Parathyroid adenoma (tissue), 2 donors: ENCODE measurements at regions not wholly inside any gene's neighbourhood (a gene's known extent, or its start where the extent isn't known, plus 50 kb on each side); places are given as distances from the start of the nearest gene placed in this dataset.

Experiments used
- H2AFZ ChIP-seq: fragments of 300-600 bp; sonication (generic); one replicate; pipeline ENCODE4 v1.7.0; 2017; ENCODE audit warnings: antibody characterized with exemption, mild to moderate bottlenecking
- H3K27ac ChIP-seq: fragments of 300-600 bp; sonication (generic); one replicate; pipeline ENCODE4 v1.7.0; 2017
- H3K27me3 ChIP-seq: fragments of 300-600 bp; sonication (generic); one replicate; pipeline ENCODE4 v1.7.0; 2017; ENCODE audit warnings: low read length; ENCODE audit not compliant: control insufficient read depth, insufficient read depth
- H3K36me3 ChIP-seq: fragments of 300-600 bp; sonication (generic); one replicate; pipeline ENCODE4 v1.7.0; 2017; ENCODE audit warnings: low read length; ENCODE audit not compliant: control insufficient read depth, insufficient read depth
- H3K4me1 ChIP-seq: fragments of 300-600 bp; sonication (generic); one replicate; pipeline ENCODE4 v1.7.0; 2017; ENCODE audit warnings: control low read depth
- H3K4me2 ChIP-seq: fragments of 300-600 bp; sonication (generic); one replicate; pipeline ENCODE4 v1.7.0; 2017; ENCODE audit warnings: low read length
- H3K4me3 ChIP-seq: fragments of 300-600 bp; sonication (generic); one replicate; pipeline ENCODE4 v1.7.0; 2017; ENCODE audit warnings: low read depth, low read length
- H3K79me2 ChIP-seq: fragments of 300-600 bp; sonication (generic); one replicate; pipeline ENCODE4 v1.7.0; 2017; ENCODE audit warnings: control low read depth
- H3K9ac ChIP-seq: fragments of 300-600 bp; sonication (generic); one replicate; pipeline ENCODE4 v1.7.0; 2017; ENCODE audit warnings: mild to moderate bottlenecking
- H3K9me3 ChIP-seq: fragments of 300-600 bp; sonication (generic); one replicate; pipeline ENCODE4 v1.7.0; 2017; ENCODE audit warnings: low read length; ENCODE audit not compliant: control insufficient read depth
- CTCF ChIP-seq: fragments of 300-600 bp; sonication (generic); IDR thresholded peaks from one replicate; pipeline ENCODE4 v1.7.0; 2017; ENCODE audit warnings: antibody characterized with exemption, mild to moderate bottlenecking
- donor health status: primary hyperparathyroidism.

GRCh38 chr16:17027488-17028129, 443.2 kb downstream of the XYLT1 start:
- no peak overlapping the region for H3K9ac ChIP-seq
- no peak overlapping the region for H2AFZ ChIP-seq
- no peaks in the 10 kb centered on the region for H3K36me3 ChIP-seq
- no peak overlapping the region for H3K27ac ChIP-seq
- TF ChIP-seq CTCF: no peak
- no peak overlapping the region for H3K4me2 ChIP-seq
- no peaks in the 10 kb centered on the region for H3K79me2 ChIP-seq
- no peaks in the 10 kb centered on the region for H3K27me3 ChIP-seq
- no peaks in the 10 kb centered on the region for H3K9me3 ChIP-seq
- H3K4me3 ChIP-seq: no peak overlapping the region
- no peaks in the 10 kb centered on the region for H3K4me1 ChIP-seq

GRCh38 chr16:17029602-17030350, 441.0 kb downstream of the XYLT1 start:
- H3K4me2 ChIP-seq: no peak overlapping the region
- H3K9me3 ChIP-seq: no peaks in the 10 kb centered on the region
- TF ChIP-seq CTCF: no peak
- H3K36me3 ChIP-seq: no peaks in the 10 kb centered on the region
- H3K4me3 ChIP-seq: no peak overlapping the region
- H3K27me3 ChIP-seq: no peaks in the 10 kb centered on the region
- no peak overlapping the region for H3K27ac ChIP-seq
- H3K4me1 ChIP-seq: no peaks in the 10 kb centered on the region
- no peak overlapping the region for H2AFZ ChIP-seq
- no peaks in the 10 kb centered on the region for H3K79me2 ChIP-seq
- H3K9ac ChIP-seq: no peak overlapping the region

GRCh38 chr16:17031484-17032268, 439.1 kb downstream of the XYLT1 start:
- Histone ChIP-seq H3K79me2 (no peaks in the 10 kb centered on the region), H3K4me3 (no peak overlapping the region), H3K9me3 (no peaks in the 10 kb centered on the region), H3K4me1 (no peaks in the 10 kb centered on the region), H3K4me2 (no peak overlapping the region), H3K36me3 (no peaks in the 10 kb centered on the region), H3K9ac (no peak overlapping the region), H3K27ac (no peak overlapping the region), H2AFZ (no peak overlapping the region), H3K27me3 (no peaks in the 10 kb centered on the region)
- TF ChIP-seq CTCF: no peak

GRCh38 chr16:17032332-17032731, 438.4 kb downstream of the XYLT1 start:
- no peak overlapping the region for H3K9ac ChIP-seq
- H3K27me3 ChIP-seq: no peaks in the 10 kb centered on the region
- no peaks in the 10 kb centered on the region for H3K4me1 ChIP-seq
- H3K9me3 ChIP-seq: no peaks in the 10 kb centered on the region
- no peak overlapping the region for H3K4me3 ChIP-seq
- no peak overlapping the region for H3K4me2 ChIP-seq
- H3K36me3 ChIP-seq: no peaks in the 10 kb centered on the region
- TF ChIP-seq CTCF: no peak
- H3K27ac ChIP-seq: no peak overlapping the region
- H2AFZ ChIP-seq: no peak overlapping the region
- no peaks in the 10 kb centered on the region for H3K79me2 ChIP-seq
